ENCODE measurements at regions not wholly inside any gene's neighbourhood (a gene's known extent, or its start where the extent isn't known, plus 50 kb on each side); places are given as distances from the start of the nearest gene placed in this dataset.

- Histone ChIP-seq H3K9me3 (ENCODE audit: control insufficient read depth, low read length) (no peaks in the 10 kb centered on the region), H3K4me1 (ENCODE audit: control insufficient read depth, insufficient read depth, low read length) (no peaks in the 10 kb centered on the region), H3K27ac (ENCODE audit: low read depth, low read length) (no peak overlapping the region), H3K9ac (ENCODE audit: extremely low read depth, low read length, poor library complexity, severe bottlenecking) (no peak overlapping the region), H3K36me3 (ENCODE audit: control insufficient read depth, insufficient read depth, low read length) (no peaks in the 10 kb centered on the region), H3K27me3 (ENCODE audit: control insufficient read depth, insufficient read depth, low read length, poor library complexity, severe bottlenecking) (no peaks in the 10 kb centered on the region), H3K4me3 (ENCODE audit: low read length) (no peak overlapping the region)
- DNase-seq: no peak
- Mint-ChIP-seq H3K36me3 (ENCODE audit: low read depth) (no peaks in the 10 kb centered on the region), H3K4me3 (no peak overlapping the region), H3K27ac (no peak overlapping the region), H3K27me3 (ENCODE audit: insufficient read depth) (peaks cover 8% of the 10 kb centered on the region), H3K9me3 (no peaks in the 10 kb centered on the region), H3K4me1 (no peaks in the 10 kb centered on the region)
- TF ChIP-seq, protein P1, sequence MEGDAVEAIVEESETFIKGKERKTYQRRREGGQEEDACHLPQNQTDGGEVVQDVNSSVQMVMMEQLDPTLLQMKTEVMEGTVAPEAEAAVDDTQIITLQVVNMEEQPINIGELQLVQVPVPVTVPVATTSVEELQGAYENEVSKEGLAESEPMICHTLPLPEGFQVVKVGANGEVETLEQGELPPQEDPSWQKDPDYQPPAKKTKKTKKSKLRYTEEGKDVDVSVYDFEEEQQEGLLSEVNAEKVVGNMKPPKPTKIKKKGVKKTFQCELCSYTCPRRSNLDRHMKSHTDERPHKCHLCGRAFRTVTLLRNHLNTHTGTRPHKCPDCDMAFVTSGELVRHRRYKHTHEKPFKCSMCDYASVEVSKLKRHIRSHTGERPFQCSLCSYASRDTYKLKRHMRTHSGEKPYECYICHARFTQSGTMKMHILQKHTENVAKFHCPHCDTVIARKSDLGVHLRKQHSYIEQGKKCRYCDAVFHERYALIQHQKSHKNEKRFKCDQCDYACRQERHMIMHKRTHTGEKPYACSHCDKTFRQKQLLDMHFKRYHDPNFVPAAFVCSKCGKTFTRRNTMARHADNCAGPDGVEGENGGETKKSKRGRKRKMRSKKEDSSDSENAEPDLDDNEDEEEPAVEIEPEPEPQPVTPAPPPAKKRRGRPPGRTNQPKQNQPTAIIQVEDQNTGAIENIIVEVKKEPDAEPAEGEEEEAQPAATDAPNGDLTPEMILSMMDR (conservative IDR thresholded peaks at IDR 0.05): no peak
- 81 to 100% methylated on average over 1 to 5 of the region's 5 CpGs for WGBS, 2 experiments (ENCODE audit: insufficient coverage in 1 of 2, insufficient read length in 1 of 2)
Measured at GRCh38 chr7:27303026-27303425, 60.4 kb downstream of the EVX1 start.

DNA sequence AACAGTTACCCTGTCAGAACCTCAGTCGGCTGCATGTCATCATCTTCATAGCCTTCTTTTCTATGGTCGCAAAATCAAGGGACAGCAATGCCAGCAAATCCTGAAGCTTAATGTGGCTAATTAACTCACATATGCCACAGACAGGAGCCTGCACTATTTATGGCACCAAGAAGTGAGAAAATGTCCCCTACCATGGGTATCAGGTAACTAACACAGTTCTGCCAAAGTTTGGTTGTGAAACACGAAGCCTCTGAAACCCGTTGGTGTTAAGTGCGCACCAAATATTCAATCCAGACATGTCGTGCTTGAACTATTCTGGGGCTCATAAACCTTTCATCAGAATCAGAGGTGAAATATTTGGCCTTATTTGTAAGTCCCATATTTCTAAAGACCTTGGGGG, 63.3 kb downstream of the EVX1 start:
- Mint-ChIP-seq H3K4me3 (no peak overlapping the region), H3K27ac (no peak overlapping the region), H3K9me3 (peaks cover 3% of the 10 kb centered on the region), H3K27me3 (ENCODE audit: insufficient read depth) (peaks cover 8% of the 10 kb centered on the region), H3K36me3 (ENCODE audit: low read depth) (no peaks in the 10 kb centered on the region), H3K4me1 (no peaks in the 10 kb centered on the region)
- TF ChIP-seq, protein P1 (conservative IDR thresholded peaks at IDR 0.05): no peak
- Histone ChIP-seq H3K27ac (ENCODE audit: low read depth, low read length) (no peak overlapping the region), H3K4me1 (ENCODE audit: control insufficient read depth, insufficient read depth, low read length) (no peaks in the 10 kb centered on the region), H3K36me3 (ENCODE audit: control insufficient read depth, insufficient read depth, low read length) (no peaks in the 10 kb centered on the region), H3K9me3 (ENCODE audit: control insufficient read depth, low read length) (no peaks in the 10 kb centered on the region), H3K27me3 (ENCODE audit: control insufficient read depth, insufficient read depth, low read length, poor library complexity, severe bottlenecking) (no peaks in the 10 kb centered on the region), H3K4me3 (ENCODE audit: low read length) (no peak overlapping the region), H3K9ac (ENCODE audit: extremely low read depth, low read length, poor library complexity, severe bottlenecking) (no peak overlapping the region)
- no peak for DNase-seq
- WGBS, 2 experiments (ENCODE audit: insufficient coverage in 1 of 2, insufficient read length in 1 of 2): 91 to 97% methylated on average over 5 to 6 of the region's 6 CpGs

- Mint-ChIP-seq H3K27me3 (ENCODE audit: insufficient read depth) (no peaks in the 10 kb centered on the region), H3K36me3 (ENCODE audit: low read depth) (no peaks in the 10 kb centered on the region), H3K4me3 (no peak overlapping the region), H3K4me1 (peaks cover 10% of the 10 kb centered on the region), H3K27ac (no peak overlapping the region), H3K9me3 (peaks cover 3% of the 10 kb centered on the region)
- Histone ChIP-seq H3K27me3 (ENCODE audit: control insufficient read depth, insufficient read depth, low read length, poor library complexity, severe bottlenecking) (no peaks in the 10 kb centered on the region), H3K9me3 (ENCODE audit: control insufficient read depth, low read length) (no peaks in the 10 kb centered on the region), H3K9ac (ENCODE audit: extremely low read depth, low read length, poor library complexity, severe bottlenecking) (no peak overlapping the region), H3K4me1 (ENCODE audit: control insufficient read depth, insufficient read depth, low read length) (no peaks in the 10 kb centered on the region), H3K27ac (ENCODE audit: low read depth, low read length) (no peak overlapping the region), H3K36me3 (ENCODE audit: control insufficient read depth, insufficient read depth, low read length) (no peaks in the 10 kb centered on the region), H3K4me3 (ENCODE audit: low read length) (no peak overlapping the region)
- TF ChIP-seq, protein P1 (conservative IDR thresholded peaks at IDR 0.05): no peak
- 86 to 93% methylated on average over 3 to 4 of the region's 4 CpGs for WGBS, 2 experiments (ENCODE audit: insufficient coverage in 1 of 2, insufficient read length in 1 of 2)
- DNase-seq: no peak
Measured at GRCh38 chr7:27312820-27313219, 70.2 kb downstream of the EVX1 start.

All from endodermal cell (in vitro differentiated cells).